Stimulated activated CD8-positive, alpha-beta memory T cell treated with anti-CD3 and anti-CD28 coated beads, Interleukin-7, amount 100 ng/mL, for 1 hour (primary cell): ENCODE measurements at regions not wholly inside any gene's neighbourhood (a gene's known extent, or its start where the extent isn't known, plus 50 kb on each side); places are given as distances from the start of the nearest gene placed in this dataset.

Source experiments
- DNase-seq, 2 donors: peaks; one replicate each; pipeline ENCODE4 v3.0.0-alpha.2; 2020; ENCODE audit warnings: low read depth in 2 of 2

DNA sequence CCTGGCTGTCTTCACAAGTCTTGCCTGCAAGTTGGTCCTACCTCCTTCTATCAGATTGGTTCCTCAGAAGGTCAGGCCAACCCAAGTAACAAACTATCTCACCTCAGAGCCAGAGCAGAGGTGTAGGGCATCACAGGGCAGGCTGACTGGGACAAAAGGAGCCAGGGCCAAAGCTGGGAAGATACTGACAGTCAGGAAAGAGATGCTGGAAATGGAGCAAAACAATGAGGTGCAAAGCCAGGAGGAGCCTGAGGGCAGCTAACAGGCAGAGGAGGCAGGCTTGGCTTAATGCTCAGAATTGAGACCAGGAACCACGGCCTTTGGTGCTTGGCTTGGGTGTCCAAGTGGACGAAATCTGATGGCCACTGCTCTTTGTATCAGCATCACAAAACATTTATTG lies 68.4 kb upstream of the PNMA1 start:
- no peak for DNase-seq

DNA sequence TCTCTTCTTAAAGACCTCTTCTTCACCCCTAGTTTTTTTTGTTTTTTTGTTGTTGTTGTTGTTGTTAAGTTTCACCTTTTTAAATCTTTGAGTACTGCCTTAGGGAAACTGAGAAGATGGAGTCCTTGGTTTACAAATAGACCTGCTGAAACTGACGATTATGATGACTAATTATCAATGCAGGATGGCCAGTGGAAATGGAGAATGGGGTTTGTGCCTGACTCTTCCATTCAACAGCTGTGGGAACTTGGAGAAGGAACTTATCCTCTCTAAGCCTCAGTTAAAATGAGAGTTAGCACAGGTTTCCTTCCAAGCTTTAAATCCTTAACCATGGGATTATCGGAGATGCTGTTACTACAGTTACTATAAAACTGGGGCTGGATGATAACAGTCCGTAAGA lies 66.7 kb upstream of the PNMA1 start:
- no peak for DNase-seq

DNA sequence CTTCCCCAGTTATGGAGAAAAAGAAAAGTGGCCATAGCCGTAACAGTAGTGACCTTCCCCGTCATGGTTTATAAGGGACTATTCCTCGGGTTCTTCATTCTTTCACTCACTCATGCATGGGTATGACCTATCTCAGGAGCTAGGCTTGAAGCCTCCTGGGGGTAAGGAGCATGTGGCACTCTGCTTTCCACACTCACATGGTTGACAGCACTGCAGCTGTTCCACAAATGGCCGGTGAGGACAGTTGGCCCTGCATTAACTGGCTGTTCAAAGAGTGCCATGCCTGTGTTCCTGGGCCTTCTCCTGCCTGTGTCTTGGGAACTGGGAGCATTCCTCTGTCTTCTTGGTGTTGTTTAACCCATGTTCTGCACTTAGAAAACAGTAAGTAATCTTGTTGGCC lies 66.2 kb upstream of the PNMA1 start:
- no peak for DNase-seq

DNA sequence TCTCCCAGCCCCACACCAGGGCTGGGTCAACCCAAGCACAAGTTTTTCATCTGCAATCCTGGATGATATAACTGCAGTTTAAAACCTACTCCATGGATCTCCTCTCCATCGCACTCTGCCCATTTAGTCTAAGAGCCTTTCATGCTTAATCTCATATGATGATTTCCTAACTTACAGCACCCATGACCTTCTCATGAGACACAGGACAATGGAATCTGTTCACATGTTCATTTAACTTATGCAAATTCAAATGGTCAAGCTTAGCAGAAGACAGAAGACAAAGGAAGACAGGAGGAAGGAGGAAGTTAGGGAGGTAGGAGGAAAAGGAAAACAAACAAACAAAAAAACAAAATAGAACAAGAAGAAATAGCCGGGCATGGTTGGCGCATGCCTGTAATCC lies 64.6 kb upstream of the PNMA1 start:
- no peak for DNase-seq

DNA sequence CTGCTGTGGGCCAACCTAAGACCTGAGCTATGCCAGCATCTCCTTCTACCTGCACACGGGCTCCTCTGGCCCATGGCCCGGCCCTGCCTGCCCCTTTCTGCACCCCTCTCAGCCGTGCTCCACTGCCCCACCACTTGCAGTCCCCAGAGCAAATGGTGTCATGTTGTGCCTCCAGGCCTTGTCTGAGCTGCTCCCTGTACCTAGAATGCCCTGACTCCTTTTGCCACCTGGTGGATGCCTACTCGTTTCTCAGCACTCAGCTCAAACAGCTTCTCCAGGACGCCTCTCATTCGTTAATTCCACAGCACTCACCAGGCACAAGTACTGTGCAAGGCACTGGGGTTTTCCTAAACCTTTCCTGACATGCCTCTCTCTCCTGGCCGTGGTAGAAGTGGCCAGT lies 63.2 kb upstream of the PNMA1 start:
- DNase-seq: no peak

DNA sequence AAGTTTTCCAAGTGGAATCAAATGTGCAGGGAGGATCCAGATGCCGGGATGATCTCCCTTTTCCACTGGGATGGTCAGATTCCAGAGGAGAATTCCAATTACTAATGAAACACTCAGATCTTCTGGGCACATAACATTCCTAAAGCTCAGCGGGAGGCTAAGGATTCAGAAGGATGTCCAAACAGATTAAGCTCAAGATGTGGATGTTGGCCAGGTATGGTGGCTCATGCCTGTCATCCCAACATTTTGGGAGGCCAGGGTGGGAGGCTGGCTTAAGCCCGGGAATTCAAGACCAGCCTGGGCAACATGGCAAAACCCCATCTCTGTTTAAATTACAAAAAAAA lies 62.0 kb upstream of the PNMA1 start:
- no peak for DNase-seq

DNA sequence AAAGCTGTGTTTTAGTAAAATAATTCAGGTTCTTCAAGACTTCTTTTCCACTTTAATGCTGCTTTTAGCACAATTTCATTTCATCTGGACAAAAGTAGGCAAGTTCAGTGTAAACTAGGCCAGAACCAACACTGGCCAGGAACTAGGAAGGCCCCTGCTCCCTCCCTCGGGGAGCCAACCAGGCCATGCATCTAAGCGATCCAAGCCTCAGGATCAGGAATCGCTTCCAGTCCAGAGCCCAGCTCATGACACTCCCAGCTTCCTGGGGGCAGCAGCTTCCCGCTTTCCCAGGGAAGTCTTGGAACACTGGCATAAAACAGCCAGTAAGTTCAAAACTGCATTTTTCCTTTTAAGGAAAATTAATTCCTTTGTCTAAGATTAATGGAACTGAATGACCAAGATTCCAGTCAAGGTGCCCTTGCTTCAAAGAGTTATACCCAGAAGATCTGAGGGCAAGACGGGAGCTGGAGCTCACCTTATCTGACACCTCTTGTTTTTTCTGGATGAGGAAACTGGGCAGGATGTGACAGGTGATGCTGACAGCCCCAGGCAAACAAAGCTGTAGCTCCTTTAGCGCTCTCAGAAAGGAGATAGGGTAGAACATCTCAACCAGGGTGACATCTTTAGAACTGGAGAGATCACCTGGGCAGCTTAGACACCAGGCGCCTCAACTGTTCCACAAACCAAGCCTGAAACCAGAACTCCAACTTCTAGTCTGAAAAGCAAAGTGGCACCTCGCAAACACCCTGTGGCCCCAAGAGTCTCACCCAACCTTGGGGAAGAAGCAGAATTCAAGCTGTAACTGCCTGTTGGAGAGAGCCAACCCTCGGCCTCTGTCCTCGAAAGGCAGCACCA lies 61.4 kb upstream of the PNMA1 start:
- DNase-seq: no peak

DNA sequence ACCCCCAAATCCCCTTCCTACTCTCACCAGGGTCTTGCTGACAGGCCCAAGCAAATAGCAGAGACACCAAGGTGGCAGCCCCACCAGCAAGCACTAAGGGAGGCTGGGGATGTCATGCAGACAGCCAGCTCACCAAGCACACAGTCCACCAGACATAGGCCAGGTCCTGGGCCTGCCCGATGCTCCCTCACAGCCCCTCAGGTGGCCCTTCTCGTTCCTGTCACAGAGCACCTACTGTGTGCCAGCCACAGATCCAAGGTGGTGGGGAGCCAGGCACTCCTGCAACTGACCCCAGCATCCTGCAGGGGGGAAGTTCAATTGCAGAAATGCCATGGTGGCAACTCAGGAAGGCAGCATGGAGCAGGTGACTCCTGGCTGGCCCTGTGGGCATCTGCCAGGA lies 60.5 kb upstream of the PNMA1 start:
- DNase-seq: no peak

DNA sequence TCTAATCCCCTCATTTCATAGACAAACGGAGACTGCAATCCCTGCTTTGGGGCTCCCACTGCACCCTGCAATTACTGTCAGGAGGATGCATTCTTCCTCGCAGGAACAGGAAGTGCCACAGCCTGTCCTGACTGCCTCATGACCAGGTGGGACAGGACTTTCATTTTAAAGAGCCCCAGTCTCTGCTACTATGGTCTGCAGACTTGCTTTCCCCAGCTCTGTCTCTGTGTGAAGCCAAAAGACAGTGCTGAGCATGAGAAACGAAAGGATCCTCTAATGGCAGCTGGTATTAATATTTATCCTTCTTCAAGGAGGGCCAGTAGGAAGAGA lies 60.0 kb upstream of the PNMA1 start:
- DNase-seq: no peak

DNA sequence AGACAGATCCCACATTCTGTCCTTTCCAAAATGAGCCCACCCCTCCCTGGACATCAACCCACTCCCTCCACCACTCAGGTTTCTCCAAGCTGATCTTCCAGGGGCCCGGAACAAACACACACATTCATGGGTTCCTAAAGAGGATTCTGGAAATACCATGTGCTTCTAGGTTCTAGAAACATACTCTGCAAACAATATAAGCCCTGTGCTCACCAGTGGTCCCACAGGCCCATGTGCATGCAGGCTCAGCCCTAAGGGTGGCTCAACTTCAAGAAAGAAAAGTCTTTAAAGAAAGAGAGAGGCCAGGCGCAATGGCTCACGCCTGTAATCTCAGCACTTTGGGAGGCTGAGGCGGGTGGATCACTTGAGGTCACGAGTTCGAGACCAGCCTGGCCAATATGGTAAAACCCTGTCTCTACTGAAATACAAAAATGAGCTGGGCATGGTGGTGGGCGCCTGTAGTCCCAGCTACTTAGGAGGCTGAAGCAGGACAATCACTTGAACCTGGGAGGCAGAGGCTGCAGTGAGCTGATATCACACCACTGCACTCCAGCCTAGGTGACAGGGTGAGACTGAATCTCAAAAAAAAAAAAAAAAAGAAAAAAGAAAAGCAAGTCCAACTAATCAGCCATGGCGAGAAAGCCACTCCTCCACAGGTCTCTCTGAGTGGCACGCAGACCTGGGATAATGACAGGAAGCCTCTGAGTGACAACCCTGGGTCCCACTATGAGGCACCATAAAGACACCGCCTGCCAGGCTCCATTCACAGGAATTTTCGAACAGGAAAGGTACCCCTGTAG lies 59.5 kb upstream of the PNMA1 start:
- no peak for DNase-seq

DNA sequence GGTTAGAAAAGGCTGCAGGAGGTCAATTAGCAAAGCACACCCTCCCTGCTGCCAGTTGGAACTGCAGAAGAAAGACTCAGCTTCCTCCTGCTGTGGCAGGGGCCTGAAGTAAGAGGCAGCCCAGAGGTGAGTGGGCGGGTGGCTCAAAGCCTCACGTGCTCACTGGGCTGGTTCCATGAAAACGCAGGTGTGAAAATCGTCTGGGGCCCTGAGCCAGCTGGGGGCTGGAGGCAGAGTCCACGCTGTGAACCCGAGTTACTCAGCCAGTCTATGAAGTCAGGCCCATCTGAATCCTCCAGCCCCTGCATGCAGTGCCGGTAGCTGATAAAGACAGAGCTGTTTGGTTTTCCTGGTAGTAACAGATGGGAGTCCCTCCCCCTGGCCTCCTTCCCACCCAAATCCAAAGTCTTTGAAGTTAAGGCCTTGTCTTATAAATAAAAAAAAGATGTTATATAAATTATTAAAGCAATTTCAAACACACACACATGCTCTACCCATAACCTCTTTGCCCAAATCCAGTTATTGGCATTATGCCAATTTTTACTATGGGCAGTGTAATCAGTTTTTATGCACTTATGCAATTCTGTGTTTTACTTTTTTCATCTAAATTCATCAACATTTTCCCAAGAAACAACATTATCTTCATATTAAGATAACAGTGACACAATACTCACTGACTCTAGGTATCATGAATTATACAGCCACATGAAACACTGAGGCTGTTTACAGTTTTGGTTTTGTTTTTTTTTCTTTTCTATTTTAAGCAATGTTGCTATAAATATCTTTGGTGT lies 57.9 kb upstream of the PNMA1 start:
- peak in 1 of 2 donors; percentile 52 for DNase-seq

DNA sequence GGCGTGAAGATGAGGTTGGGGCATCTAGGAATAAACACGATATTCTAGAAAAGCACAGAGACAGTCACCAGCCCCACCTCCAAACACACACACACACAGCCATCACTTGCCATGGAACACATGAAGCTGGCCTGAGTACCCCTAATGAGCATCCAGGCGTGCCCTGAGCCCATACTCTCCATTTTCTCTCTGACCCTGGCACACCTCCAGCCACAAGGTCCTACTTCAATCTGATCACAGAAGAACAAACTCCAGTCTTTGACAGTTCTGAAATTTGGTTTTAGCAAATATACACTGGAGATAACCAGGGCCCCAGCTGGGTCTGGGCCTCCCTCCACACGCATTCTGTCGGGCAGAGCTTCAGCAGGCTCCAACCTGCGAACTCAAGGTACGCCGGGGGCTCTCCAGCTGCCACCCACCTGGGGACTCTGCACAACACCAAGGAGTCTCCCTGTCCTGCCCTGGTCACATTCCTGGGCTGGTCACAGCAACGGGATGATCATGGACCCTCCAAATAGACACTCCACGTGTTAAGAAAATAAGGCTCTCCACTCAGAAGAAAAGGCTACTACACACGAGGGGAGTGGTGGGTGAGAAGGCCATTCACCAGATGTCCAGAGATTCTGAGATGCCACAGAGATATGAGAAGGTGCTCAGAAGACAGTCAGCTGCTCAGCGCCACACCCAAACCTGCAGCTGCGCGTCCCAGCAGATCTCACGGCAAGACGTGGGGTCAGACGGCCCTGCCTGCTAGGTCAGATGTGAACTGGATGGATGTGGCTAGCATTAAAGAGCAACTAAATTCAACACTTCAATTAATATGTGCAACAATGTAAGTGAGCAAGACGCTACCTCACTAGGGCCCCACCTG lies 57.0 kb upstream of the PNMA1 start:
- DNase-seq: no peak

DNA sequence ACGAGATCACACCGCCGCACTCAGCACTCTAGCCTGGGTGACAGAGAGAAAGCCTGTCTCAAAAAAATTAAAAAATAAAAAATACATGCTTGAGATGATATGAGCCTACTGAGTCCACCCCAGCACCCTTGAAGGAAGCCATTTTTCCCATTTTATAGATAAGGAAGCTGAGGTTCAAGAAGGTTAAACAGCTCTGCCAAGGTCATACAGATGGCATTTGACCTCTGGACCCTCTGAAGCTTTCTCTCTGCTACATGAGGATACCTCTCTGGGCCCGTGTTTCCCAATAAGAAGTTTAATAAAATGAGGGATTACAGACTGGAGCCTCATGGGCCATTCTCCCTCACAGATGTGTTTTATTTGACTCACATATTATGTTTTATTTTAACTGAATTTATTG lies 53.9 kb upstream of the PNMA1 start:
- no peak for DNase-seq

DNA sequence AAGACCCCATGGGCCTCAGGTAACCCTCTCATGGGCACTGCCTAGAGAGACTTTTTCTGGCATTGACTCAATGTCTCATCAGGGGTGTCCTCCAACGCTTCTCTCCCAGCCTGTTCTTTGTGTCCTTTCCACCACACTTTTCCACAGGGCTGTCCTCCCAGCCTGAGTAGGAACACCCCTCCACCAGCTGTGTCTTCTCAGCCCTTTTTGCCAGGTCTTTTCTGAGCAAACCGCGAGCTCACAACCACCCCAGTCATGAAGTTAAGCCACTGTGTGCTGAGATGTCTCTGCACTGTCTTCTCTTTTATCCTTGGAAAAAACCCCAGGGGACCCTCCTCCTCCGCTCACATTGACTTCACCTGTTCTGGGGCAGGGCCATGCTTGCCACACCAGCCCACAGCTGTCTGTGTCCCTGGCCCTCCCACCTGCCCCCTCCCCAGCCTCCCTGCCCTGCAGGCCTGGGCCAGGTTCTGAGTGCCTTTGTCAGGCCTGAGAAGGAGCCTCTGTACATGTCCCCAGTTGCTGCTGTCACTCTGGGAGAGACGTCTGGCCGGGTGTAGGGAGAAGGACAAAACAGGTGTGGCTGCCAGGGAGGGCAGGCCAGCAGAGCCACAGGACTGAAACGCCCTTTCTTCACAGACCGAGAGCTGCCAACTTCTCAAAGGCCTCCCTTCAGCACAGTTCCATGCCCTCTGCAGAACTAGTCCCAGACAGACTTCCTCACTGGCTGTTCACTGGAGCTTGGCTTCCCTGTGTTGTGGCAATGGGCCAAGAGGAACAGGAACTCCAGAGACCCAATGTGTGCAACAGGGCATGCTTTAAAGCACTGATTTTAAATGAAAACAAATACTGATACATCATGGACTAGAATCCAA lies 50.5 kb upstream of the PNMA1 start:
- DNase-seq: no peak
